ENCODE measurements at regions not wholly inside any gene's neighbourhood (a gene's known extent, or its start where the extent isn't known, plus 50 kb on each side); places are given as distances from the start of the nearest gene placed in this dataset.

GRCh38 chr3:31295150-31295765 is 237.5 kb upstream of the STT3B start:
- Mint-ChIP-seq H3K4me3 (no peak overlapping the region), H3K4me1 (peaks cover 4% of the 10 kb centered on the region), H3K36me3 (ENCODE audit: low read depth) (peaks cover 4% of the 10 kb centered on the region), H3K9me3 (peaks cover 24% of the 10 kb centered on the region), H3K27me3 (no peaks in the 10 kb centered on the region), H3K27ac (no peak overlapping the region)
- CTCF ChIA-PET, result no interaction called here
- POLR2A ChIA-PET, result no interaction called here
- DNase-seq, result no peak

GRCh38 chr3:31297726-31298298 is 234.9 kb upstream of the STT3B start:
- no peaks in the 10 kb centered on the region for H3K27me3 Mint-ChIP-seq
- no peak for DNase-seq
- ChIA-PET POLR2A (no interaction called here), CTCF (interaction anchor here (1.0 kb wide), 1 partner anchor 604 kb away, joined by 3 read pairs; no protein-coding TSS in a partner anchor)
- peaks cover 2% of the 10 kb centered on the region for H3K36me3 Mint-ChIP-seq (ENCODE audit: low read depth)
- peaks cover 2% of the 10 kb centered on the region for H3K4me1 Mint-ChIP-seq
- H3K9me3 Mint-ChIP-seq, result peaks cover 19% of the 10 kb centered on the region
- no peak overlapping the region for H3K4me3 Mint-ChIP-seq
- no peak overlapping the region for H3K27ac Mint-ChIP-seq

GRCh38 chr3:31300456-31301443 is 232.0 kb upstream of the STT3B start:
- CTCF ChIA-PET, result interaction anchor here (1.1 kb wide), 1 partner anchor 17 kb away, joined by 3 read pairs; no protein-coding TSS in a partner anchor
- Mint-ChIP-seq H3K4me3 (no peak overlapping the region), H3K9me3 (peaks cover 16% of the 10 kb centered on the region), H3K27ac (no peak overlapping the region), H3K27me3 (no peaks in the 10 kb centered on the region), H3K4me1 (peaks cover 2% of the 10 kb centered on the region), H3K36me3 (ENCODE audit: low read depth) (peaks cover 2% of the 10 kb centered on the region)
- DNase-seq, result no peak
- POLR2A ChIA-PET, result no interaction called here

GRCh38 chr3:31302343-31302742 is 230.4 kb upstream of the STT3B start:
- ChIA-PET CTCF (interaction anchor here (1.1 to 1.3 kb wide), 2 partner anchors 14 to 15 kb away, joined by 3 read pairs; no protein-coding TSS in a partner anchor), POLR2A (no interaction called here)
- Mint-ChIP-seq H3K9me3 (peaks cover 15% of the 10 kb centered on the region), H3K27me3 (no peaks in the 10 kb centered on the region), H3K36me3 (ENCODE audit: low read depth) (peaks cover 2% of the 10 kb centered on the region), H3K4me3 (no peak overlapping the region), H3K4me1 (peaks cover 2% of the 10 kb centered on the region), H3K27ac (no peak overlapping the region)
- no peak for DNase-seq

- Mint-ChIP-seq H3K36me3 (ENCODE audit: low read depth) (no peaks in the 10 kb centered on the region), H3K4me3 (no peak overlapping the region), H3K4me1 (peaks cover 8% of the 10 kb centered on the region), H3K27me3 (no peaks in the 10 kb centered on the region), H3K9me3 (peaks cover 12% of the 10 kb centered on the region), H3K27ac (no peak overlapping the region)
- ChIA-PET CTCF (no interaction called here), POLR2A (no interaction called here)
- no peak for DNase-seq
Observed at GRCh38 chr3:31305340-31305739, 227.4 kb upstream of the STT3B start.

- no peak overlapping the region for H3K27ac Mint-ChIP-seq
- no peak for DNase-seq
- no peak overlapping the region for H3K4me3 Mint-ChIP-seq
- H3K4me1 Mint-ChIP-seq, result peaks cover 8% of the 10 kb centered on the region
- H3K27me3 Mint-ChIP-seq, result no peaks in the 10 kb centered on the region
- CTCF ChIA-PET, result interaction anchor here (0.9 kb wide), 1 partner anchor 40 kb away, joined by 3 read pairs; no protein-coding TSS in a partner anchor
- POLR2A ChIA-PET, result no interaction called here
- H3K36me3 Mint-ChIP-seq (ENCODE audit: low read depth), result no peaks in the 10 kb centered on the region
- peaks cover 13% of the 10 kb centered on the region for H3K9me3 Mint-ChIP-seq
Observed at GRCh38 chr3:31307131-31307785, 225.5 kb upstream of the STT3B start.

GRCh38 chr3:31311559-31311958 is 221.2 kb upstream of the STT3B start:
- POLR2A ChIA-PET, result no interaction called here
- no peak overlapping the region for H3K4me3 Mint-ChIP-seq
- H3K27me3 Mint-ChIP-seq, result no peaks in the 10 kb centered on the region

GRCh38 chr3:31312400-31312799 is 220.3 kb upstream of the STT3B start:
- CTCF ChIA-PET, result no interaction called here
- POLR2A ChIA-PET, result no interaction called here
- H3K36me3 Mint-ChIP-seq (ENCODE audit: low read depth), result peaks cover 11% of the 10 kb centered on the region
- H3K4me3 Mint-ChIP-seq, result no peak overlapping the region
- no peak overlapping the region for H3K27ac Mint-ChIP-seq
- H3K27me3 Mint-ChIP-seq, result no peaks in the 10 kb centered on the region
- H3K9me3 Mint-ChIP-seq, result peaks cover 40% of the 10 kb centered on the region
- H3K4me1 Mint-ChIP-seq, result peaks cover 8% of the 10 kb centered on the region
- DNase-seq, result no peak

More at GRCh38 chr3:31311559-31311958, 221.2 kb upstream of the STT3B start:
- Mint-ChIP-seq H3K27ac (no peak overlapping the region), H3K4me1 (peaks cover 8% of the 10 kb centered on the region), H3K36me3 (ENCODE audit: low read depth) (peaks cover 9% of the 10 kb centered on the region), H3K9me3 (peaks cover 41% of the 10 kb centered on the region)
- no peak for DNase-seq
- CTCF ChIA-PET, result no interaction called here

- H3K36me3 Mint-ChIP-seq (ENCODE audit: low read depth), result peaks cover 12% of the 10 kb centered on the region
- no peak overlapping the region for H3K27ac Mint-ChIP-seq
- no peak for DNase-seq
- CTCF ChIA-PET, result interaction anchor here (0.6 to 1.5 kb wide), 2 partner anchors 11 to 239 kb away, joined by 3 to 4 read pairs; no protein-coding TSS in a partner anchor
- POLR2A ChIA-PET, result no interaction called here
- H3K9me3 Mint-ChIP-seq, result peaks cover 36% of the 10 kb centered on the region
- H3K4me3 Mint-ChIP-seq, result no peak overlapping the region
- H3K27me3 Mint-ChIP-seq, result no peaks in the 10 kb centered on the region
- H3K4me1 Mint-ChIP-seq, result peaks cover 2% of the 10 kb centered on the region
Observed at GRCh38 chr3:31314258-31314657, 218.5 kb upstream of the STT3B start.

- ChIA-PET CTCF (no interaction called here), POLR2A (no interaction called here)
- no peaks in the 10 kb centered on the region for H3K27me3 Mint-ChIP-seq
- DNase-seq, result no peak
- H3K36me3 Mint-ChIP-seq (ENCODE audit: low read depth), result peaks cover 14% of the 10 kb centered on the region
- peaks cover 31% of the 10 kb centered on the region for H3K9me3 Mint-ChIP-seq
- H3K4me3 Mint-ChIP-seq, result no peak overlapping the region
- H3K27ac Mint-ChIP-seq, result no peak overlapping the region
- H3K4me1 Mint-ChIP-seq, result no peaks in the 10 kb centered on the region
Observed at GRCh38 chr3:31319332-31319731, 213.4 kb upstream of the STT3B start.

- no peaks in the 10 kb centered on the region for H3K4me1 Mint-ChIP-seq
- ChIA-PET CTCF (interaction anchor here (1.1 to 1.3 kb wide), 2 partner anchors 12 to 49 kb away, joined by 3 read pairs; no protein-coding TSS in a partner anchor), POLR2A (no interaction called here)
- H3K4me3 Mint-ChIP-seq, result no peak overlapping the region
- H3K27me3 Mint-ChIP-seq, result no peaks in the 10 kb centered on the region
- DNase-seq, result no peak
- no peak overlapping the region for H3K27ac Mint-ChIP-seq
- peaks cover 13% of the 10 kb centered on the region for H3K9me3 Mint-ChIP-seq
- peaks cover 5% of the 10 kb centered on the region for H3K36me3 Mint-ChIP-seq (ENCODE audit: low read depth)
Observed at GRCh38 chr3:31321620-31322019, 211.1 kb upstream of the STT3B start.

- ChIA-PET CTCF (no interaction called here), POLR2A (no interaction called here)
- H3K36me3 Mint-ChIP-seq (ENCODE audit: low read depth), result peaks cover 4% of the 10 kb centered on the region
- peaks cover 11% of the 10 kb centered on the region for H3K9me3 Mint-ChIP-seq
- no peak for DNase-seq
- H3K27ac Mint-ChIP-seq, result no peak overlapping the region
- H3K4me3 Mint-ChIP-seq, result no peak overlapping the region
- no peaks in the 10 kb centered on the region for H3K27me3 Mint-ChIP-seq
- H3K4me1 Mint-ChIP-seq, result no peaks in the 10 kb centered on the region
Observed at GRCh38 chr3:31322460-31322859, 210.3 kb upstream of the STT3B start.

Data from activated CD4-positive, alpha-beta T cell treated with anti-CD3 and anti-CD28 coated beads, Interleukin-2, amount 10 ng/mL, durations not matched to agents 7 days and 5 days (primary cell).